ENCODE measurements at regions not wholly inside any gene's neighbourhood (a gene's known extent, or its start where the extent isn't known, plus 50 kb on each side); places are given as distances from the start of the nearest gene placed in this dataset.

GRCh38 chr4:18366136-18366535 is 344.6 kb upstream of the LCORL start:
- DNase-seq = no peak

GRCh38 chr4:18343581-18343980 is 322.0 kb upstream of the LCORL start:
- TF ChIP-seq CTCF (IDR thresholded peaks at IDR 0.05) (no peak), POLR2A (IDR thresholded peaks at IDR 0.05) (no peak), EP300 (IDR thresholded peaks at IDR 0.05) (no peak)
- no peak overlapping the region for H3K27ac ChIP-seq
- no peaks in the 10 kb centered on the region for H3K36me3 ChIP-seq
- H3K4me3 ChIP-seq = no peak overlapping the region
- no peaks in the 10 kb centered on the region for H3K4me1 ChIP-seq (ENCODE audit: insufficient read depth)
- no peaks in the 10 kb centered on the region for H3K27me3 ChIP-seq
- DNase-seq = no peak
- H3K9me3 ChIP-seq = no peaks in the 10 kb centered on the region
- intact Hi-C loops (cut with DNase I) = no loop called here
- 92 to 96% (median 92%) methylated on average over 7 of the region's 7 CpGs for WGBS, 3 donors

More at GRCh38 chr4:18366136-18366535, 344.6 kb upstream of the LCORL start:
- H3K27me3 ChIP-seq = no peaks in the 10 kb centered on the region
- H3K36me3 ChIP-seq = no peaks in the 10 kb centered on the region
- no peak for TF ChIP-seq POLR2A (IDR thresholded peaks at IDR 0.05)
- TF ChIP-seq EP300 (IDR thresholded peaks at IDR 0.05) = no peak
- TF ChIP-seq CTCF (IDR thresholded peaks at IDR 0.05) = no peak
- no peaks in the 10 kb centered on the region for H3K4me1 ChIP-seq (ENCODE audit: insufficient read depth)
- no peak overlapping the region for H3K27ac ChIP-seq
- 77 to 92% (median 86%) methylated on average over 3 of the region's 3 CpGs for WGBS, 3 donors
- intact Hi-C loops (cut with DNase I) = no loop called here
- no peaks in the 10 kb centered on the region for H3K9me3 ChIP-seq
- H3K4me3 ChIP-seq = no peak overlapping the region

GRCh38 chr4:18342847-18343246 is 321.3 kb upstream of the LCORL start:
- intact Hi-C loops (cut with DNase I) = no loop called here
- 79 to 84% (median 82%) methylated on average over 4 of the region's 4 CpGs for WGBS, 3 donors

GRCh38 chr4:18321956-18322530 is 300.5 kb upstream of the LCORL start:
- TF ChIP-seq CTCF (IDR thresholded peaks at IDR 0.05) = no peak
- no peak for TF ChIP-seq POLR2A (IDR thresholded peaks at IDR 0.05)
- no peak for TF ChIP-seq EP300 (IDR thresholded peaks at IDR 0.05)
- Histone ChIP-seq H3K36me3 (no peaks in the 10 kb centered on the region), H3K9me3 (no peaks in the 10 kb centered on the region), H3K4me1 (ENCODE audit: insufficient read depth) (peaks cover 4% of the 10 kb centered on the region), H3K4me3 (no peak overlapping the region), H3K27me3 (no peaks in the 10 kb centered on the region), H3K27ac (no peak overlapping the region)
- no peak for DNase-seq
- intact Hi-C loops (cut with DNase I) = no loop called here
- 71 to 83% (median 74%) methylated on average over 5 of the region's 5 CpGs for WGBS, 3 donors

More at GRCh38 chr4:18342847-18343246, 321.3 kb upstream of the LCORL start:
- Histone ChIP-seq H3K36me3 (no peaks in the 10 kb centered on the region), H3K4me1 (ENCODE audit: insufficient read depth) (no peaks in the 10 kb centered on the region), H3K9me3 (no peaks in the 10 kb centered on the region), H3K4me3 (no peak overlapping the region), H3K27ac (no peak overlapping the region), H3K27me3 (no peaks in the 10 kb centered on the region)
- no peak for TF ChIP-seq CTCF (IDR thresholded peaks at IDR 0.05)
- TF ChIP-seq EP300 (IDR thresholded peaks at IDR 0.05) = no peak
- no peak for TF ChIP-seq POLR2A (IDR thresholded peaks at IDR 0.05)
- DNase-seq = no peak
